ENCODE measurements at regions not wholly inside any gene's neighbourhood (a gene's known extent, or its start where the extent isn't known, plus 50 kb on each side); places are given as distances from the start of the nearest gene placed in this dataset.

- FAIRE-seq (no peak), DNase-seq (ENCODE audit: low read depth) (no peak)
- no peak for TF ChIP-seq CTCF (IDR thresholded peaks at IDR 0.05; ENCODE audit: insufficient read depth, low read length, severe bottlenecking)
- Histone ChIP-seq H3K27me3 (ENCODE audit: control insufficient read depth, insufficient read depth, low read length) (no peaks in the 10 kb centered on the region), H3K36me3 (ENCODE audit: control insufficient read depth, insufficient read depth, low read length) (no peaks in the 10 kb centered on the region), H3K4me3 (ENCODE audit: low read depth, low read length) (no peak overlapping the region)
Measured at GRCh38 chr4:11512871-11513270, 84.2 kb upstream of the HS3ST1 start.

- DNase-seq (ENCODE audit: low read depth) (no peak), FAIRE-seq (no peak)
- no peak overlapping the region for H3K4me3 ChIP-seq (ENCODE audit: low read depth, low read length)
- TF ChIP-seq CTCF (IDR thresholded peaks at IDR 0.05; ENCODE audit: insufficient read depth, low read length, severe bottlenecking) = no peak
- no peaks in the 10 kb centered on the region for H3K36me3 ChIP-seq (ENCODE audit: control insufficient read depth, insufficient read depth, low read length)
- H3K27me3 ChIP-seq (ENCODE audit: control insufficient read depth, insufficient read depth, low read length) = no peaks in the 10 kb centered on the region
Measured at GRCh38 chr4:11511321-11511720, 82.6 kb upstream of the HS3ST1 start.

- Histone ChIP-seq H3K4me3 (ENCODE audit: low read depth, low read length) (no peak overlapping the region), H3K36me3 (ENCODE audit: control insufficient read depth, insufficient read depth, low read length) (no peaks in the 10 kb centered on the region), H3K27me3 (ENCODE audit: control insufficient read depth, insufficient read depth, low read length) (no peaks in the 10 kb centered on the region)
- DNase-seq (ENCODE audit: low read depth) (no peak), FAIRE-seq (no peak)
- no peak for TF ChIP-seq CTCF (IDR thresholded peaks at IDR 0.05; ENCODE audit: insufficient read depth, low read length, severe bottlenecking)
Measured at GRCh38 chr4:11507920-11508319, 79.2 kb upstream of the HS3ST1 start.

GRCh38 chr4:11506194-11506593, 77.5 kb upstream of the HS3ST1 start:
- no peak for TF ChIP-seq CTCF (IDR thresholded peaks at IDR 0.05; ENCODE audit: insufficient read depth, low read length, severe bottlenecking)
- Histone ChIP-seq H3K4me3 (ENCODE audit: low read depth, low read length) (no peak overlapping the region), H3K27me3 (ENCODE audit: control insufficient read depth, insufficient read depth, low read length) (no peaks in the 10 kb centered on the region), H3K36me3 (ENCODE audit: control insufficient read depth, insufficient read depth, low read length) (no peaks in the 10 kb centered on the region)
- DNase-seq (ENCODE audit: low read depth) = no peak
- peak; percentile 86 for FAIRE-seq

- DNase-seq (ENCODE audit: low read depth) (peak; percentile 98), FAIRE-seq (no peak)
- Histone ChIP-seq H3K36me3 (ENCODE audit: control insufficient read depth, insufficient read depth, low read length) (no peaks in the 10 kb centered on the region), H3K4me3 (ENCODE audit: low read depth, low read length) (no peak overlapping the region), H3K27me3 (ENCODE audit: control insufficient read depth, insufficient read depth, low read length) (no peaks in the 10 kb centered on the region)
- TF ChIP-seq CTCF (IDR thresholded peaks at IDR 0.05; ENCODE audit: insufficient read depth, low read length, severe bottlenecking) = no peak
Measured at GRCh38 chr4:11505221-11505971, 76.7 kb upstream of the HS3ST1 start.

- no peak for FAIRE-seq
Measured at GRCh38 chr4:11503166-11503565, 74.5 kb upstream of the HS3ST1 start.

More at GRCh38 chr4:11503166-11503565, 74.5 kb upstream of the HS3ST1 start:
- H3K27me3 ChIP-seq (ENCODE audit: control insufficient read depth, insufficient read depth, low read length) = no peaks in the 10 kb centered on the region
- H3K36me3 ChIP-seq (ENCODE audit: control insufficient read depth, insufficient read depth, low read length) = no peaks in the 10 kb centered on the region
- H3K4me3 ChIP-seq (ENCODE audit: low read depth, low read length) = no peak overlapping the region
- no peak for DNase-seq (ENCODE audit: low read depth)
- no peak for TF ChIP-seq CTCF (IDR thresholded peaks at IDR 0.05; ENCODE audit: insufficient read depth, low read length, severe bottlenecking)

Data from bronchial epithelial cell (primary cell).